NCI-H1105 treated with DMSO at 0.1 percent for 48 hours (cell line): ENCODE measurements at regions not wholly inside any gene's neighbourhood (a gene's known extent, or its start where the extent isn't known, plus 50 kb on each side); places are given as distances from the start of the nearest gene placed in this dataset.

ENCODE experiments used
- DNase-seq: peaks from one replicate; lab custom pipeline; 2025; lab: John Stamatoyannopoulos, UW

GRCh38 chr1:90494748-90495282, 222.3 kb downstream of the BARHL2 start:
- DNase-seq = no peak

GRCh38 chr1:90488451-90488850, 228.7 kb downstream of the BARHL2 start:
- no peak for DNase-seq

- DNase-seq = no peak
Measured at GRCh38 chr1:90486996-90487395, 230.1 kb downstream of the BARHL2 start.

- no peak for DNase-seq
Measured at GRCh38 chr1:90486134-90486824, 230.8 kb downstream of the BARHL2 start.

- DNase-seq = no peak
Measured at GRCh38 chr1:90480271-90480835, 236.7 kb downstream of the BARHL2 start.

GRCh38 chr1:90476994-90477393, 240.1 kb downstream of the BARHL2 start:
- no peak for DNase-seq

- DNase-seq = no peak
Measured at GRCh38 chr1:90476411-90476810, 240.7 kb downstream of the BARHL2 start.

- no peak for DNase-seq
Measured at GRCh38 chr1:90475631-90476030, 241.5 kb downstream of the BARHL2 start.

GRCh38 chr1:90474731-90475130, 242.4 kb downstream of the BARHL2 start:
- no peak for DNase-seq

- no peak for DNase-seq
Measured at GRCh38 chr1:90474158-90474557, 242.9 kb downstream of the BARHL2 start.

GRCh38 chr1:90472775-90473174, 244.3 kb downstream of the BARHL2 start:
- no peak for DNase-seq

- no peak for DNase-seq
Measured at GRCh38 chr1:90459570-90459969, 257.5 kb downstream of the BARHL2 start.

- DNase-seq = no peak
Measured at GRCh38 chr1:90457985-90458384, 259.1 kb downstream of the BARHL2 start.

GRCh38 chr1:90452491-90452890, 264.6 kb downstream of the BARHL2 start:
- DNase-seq = no peak

GRCh38 chr1:90443354-90443753, 273.7 kb downstream of the BARHL2 start:
- DNase-seq = no peak

- no peak for DNase-seq
Measured at GRCh38 chr1:90435351-90435750, 281.8 kb downstream of the BARHL2 start.

GRCh38 chr1:90434460-90434859, 282.6 kb downstream of the BARHL2 start:
- DNase-seq = no peak

GRCh38 chr1:90417126-90417525, 300.0 kb downstream of the BARHL2 start:
- DNase-seq = no peak

GRCh38 chr1:90414201-90414600, 302.9 kb downstream of the BARHL2 start:
- no peak for DNase-seq

GRCh38 chr1:90413519-90413918, 303.6 kb downstream of the BARHL2 start:
- no peak for DNase-seq

- no peak for DNase-seq
Measured at GRCh38 chr1:90412563-90412962, 304.5 kb downstream of the BARHL2 start.

- no peak for DNase-seq
Measured at GRCh38 chr1:90411185-90411584, 305.9 kb downstream of the BARHL2 start.

GRCh38 chr1:90407737-90408136, 309.4 kb downstream of the BARHL2 start:
- no peak for DNase-seq

- no peak for DNase-seq
Measured at GRCh38 chr1:90405726-90406125, 311.4 kb downstream of the BARHL2 start.
